Lower leg skin (tissue), 3 donors: ENCODE measurements at regions not wholly inside any gene's neighbourhood (a gene's known extent, or its start where the extent isn't known, plus 50 kb on each side); places are given as distances from the start of the nearest gene placed in this dataset.

Experiments
- POLR2A ChIP-seq, 2 donors: fragments of 450-650 bp; IDR thresholded peaks; one replicate each; pipeline ENCODE4 v1.6.1; 2016 to 2017; ENCODE audit warnings: antibody characterized with exemption in 2 of 2, mild to moderate bottlenecking in 1 of 2, moderate library complexity in 1 of 2
- TF ChIP-seq, protein P1 (sequence below), 3 donors: fragments of 450-650 bp; IDR thresholded peaks; one replicate each; pipeline ENCODE4 v1.5.1; 2016; ENCODE audit warnings: antibody characterized with exemption in 3 of 3, mild to moderate bottlenecking in 3 of 3, moderate library complexity in 2 of 3

DNA sequence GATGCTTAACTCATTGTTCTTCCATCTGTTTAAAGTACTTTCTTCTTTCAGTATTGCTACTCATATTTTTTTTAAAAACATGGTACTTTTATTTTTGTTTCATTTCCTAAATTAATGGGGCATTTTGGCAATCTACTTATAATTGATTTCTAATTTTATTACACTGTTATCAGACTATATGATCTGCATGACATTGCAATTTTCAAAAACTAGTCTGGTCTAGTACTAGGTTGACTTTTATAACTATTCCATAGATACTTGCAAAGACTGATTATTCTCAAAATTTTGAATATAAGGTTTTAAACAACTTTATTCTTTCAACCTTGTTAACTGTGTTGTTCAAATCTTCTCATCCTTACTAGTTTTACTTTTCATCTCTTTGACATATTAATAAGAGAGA is 63.9 kb upstream of the MVB12B start:
- TF ChIP-seq POLR2A (IDR thresholded peaks at IDR 0.05), result no peak
- TF ChIP-seq, protein P1, sequence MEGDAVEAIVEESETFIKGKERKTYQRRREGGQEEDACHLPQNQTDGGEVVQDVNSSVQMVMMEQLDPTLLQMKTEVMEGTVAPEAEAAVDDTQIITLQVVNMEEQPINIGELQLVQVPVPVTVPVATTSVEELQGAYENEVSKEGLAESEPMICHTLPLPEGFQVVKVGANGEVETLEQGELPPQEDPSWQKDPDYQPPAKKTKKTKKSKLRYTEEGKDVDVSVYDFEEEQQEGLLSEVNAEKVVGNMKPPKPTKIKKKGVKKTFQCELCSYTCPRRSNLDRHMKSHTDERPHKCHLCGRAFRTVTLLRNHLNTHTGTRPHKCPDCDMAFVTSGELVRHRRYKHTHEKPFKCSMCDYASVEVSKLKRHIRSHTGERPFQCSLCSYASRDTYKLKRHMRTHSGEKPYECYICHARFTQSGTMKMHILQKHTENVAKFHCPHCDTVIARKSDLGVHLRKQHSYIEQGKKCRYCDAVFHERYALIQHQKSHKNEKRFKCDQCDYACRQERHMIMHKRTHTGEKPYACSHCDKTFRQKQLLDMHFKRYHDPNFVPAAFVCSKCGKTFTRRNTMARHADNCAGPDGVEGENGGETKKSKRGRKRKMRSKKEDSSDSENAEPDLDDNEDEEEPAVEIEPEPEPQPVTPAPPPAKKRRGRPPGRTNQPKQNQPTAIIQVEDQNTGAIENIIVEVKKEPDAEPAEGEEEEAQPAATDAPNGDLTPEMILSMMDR (IDR thresholded peaks at IDR 0.05), result no peak
